GM21390 (cell line): ENCODE measurements at regions not wholly inside any gene's neighbourhood (a gene's known extent, or its start where the extent isn't known, plus 50 kb on each side); places are given as distances from the start of the nearest gene placed in this dataset.

Source experiments
- ATAC-seq: cut with Tn5 transposase; IDR thresholded peaks from one replicate; pipeline ENCODE4 v1.9.1; 2021; ENCODE audit not compliant: unreplicated experiment

- no peak for ATAC-seq
Measured at GRCh38 chr3:22451501-22451900, 700.5 kb upstream of the ZNF385D start.

GRCh38 chr3:22453906-22454535, 703.0 kb upstream of the ZNF385D start:
- ATAC-seq: no peak

GRCh38 chr3:22469995-22470394, 719.0 kb upstream of the ZNF385D start:
- no peak for ATAC-seq

- no peak for ATAC-seq
Measured at GRCh38 chr3:22471557-22471956, 720.5 kb upstream of the ZNF385D start.

GRCh38 chr3:22474706-22475445, 723.9 kb upstream of the ZNF385D start:
- no peak for ATAC-seq

GRCh38 chr3:22475665-22476240, 724.7 kb upstream of the ZNF385D start:
- ATAC-seq: no peak

- no peak for ATAC-seq
Measured at GRCh38 chr3:22476976-22477375, 726.0 kb upstream of the ZNF385D start.

GRCh38 chr3:22485954-22486353, 717.2 kb upstream of the UBE2E2 start:
- no peak for ATAC-seq

GRCh38 chr3:22490747-22491146, 712.4 kb upstream of the UBE2E2 start:
- ATAC-seq: no peak

GRCh38 chr3:22491344-22491743, 711.8 kb upstream of the UBE2E2 start:
- ATAC-seq: no peak

GRCh38 chr3:22492342-22492741, 710.8 kb upstream of the UBE2E2 start:
- ATAC-seq: no peak

GRCh38 chr3:22495241-22495640, 707.9 kb upstream of the UBE2E2 start:
- ATAC-seq: no peak

- ATAC-seq: no peak
Measured at GRCh38 chr3:22495791-22496190, 707.3 kb upstream of the UBE2E2 start.

- ATAC-seq: no peak
Measured at GRCh38 chr3:22496641-22497040, 706.5 kb upstream of the UBE2E2 start.

- ATAC-seq: no peak
Measured at GRCh38 chr3:22506871-22507270, 696.3 kb upstream of the UBE2E2 start.

- ATAC-seq: no peak
Measured at GRCh38 chr3:22507709-22508108, 695.4 kb upstream of the UBE2E2 start.

- no peak for ATAC-seq
Measured at GRCh38 chr3:22523925-22524324, 679.2 kb upstream of the UBE2E2 start.

GRCh38 chr3:22526266-22526837, 676.8 kb upstream of the UBE2E2 start:
- no peak for ATAC-seq

- ATAC-seq: no peak
Measured at GRCh38 chr3:22536541-22536940, 666.6 kb upstream of the UBE2E2 start.

- no peak for ATAC-seq
Measured at GRCh38 chr3:22537560-22537959, 665.6 kb upstream of the UBE2E2 start.

GRCh38 chr3:22542311-22542710, 660.8 kb upstream of the UBE2E2 start:
- no peak for ATAC-seq
